Vagina (tissue), 2 donors: ENCODE measurements at regions not wholly inside any gene's neighbourhood (a gene's known extent, or its start where the extent isn't known, plus 50 kb on each side); places are given as distances from the start of the nearest gene placed in this dataset.

Source experiments
- POLR2AphosphoS5 ChIP-seq, 2 donors: sonication (generic); formaldehyde crosslinking; IDR thresholded peaks; one replicate each; pipeline ENCODE4 v1.9.0; 2017; ENCODE audit warnings: antibody characterized with exemption in 2 of 2, mild to moderate bottlenecking in 2 of 2, low read depth in 1 of 2; ENCODE audit not compliant: insufficient read depth in 1 of 2
- TF ChIP-seq, protein P1 (sequence below), 3 experiments: fragments of 450-650 bp in 2 of 3; fragments of 200-600 bp in 1 of 3; sonication (generic) in 1 of 3; IDR thresholded peaks; one replicate each; pipeline ENCODE4 v1.5.1; 2017 to 2019; ENCODE audit warnings: antibody characterized with exemption in 3 of 3, mild to moderate bottlenecking in 2 of 3, moderate library complexity in 2 of 3

GRCh38 chr14:26320886-26321285 lies 276.9 kb downstream of the NOVA1 start:
- no peak for TF ChIP-seq POLR2AphosphoS5 (IDR thresholded peaks at IDR 0.05; ENCODE audit: insufficient read depth in 1 of 2, low read depth in 1 of 2)
- TF ChIP-seq, protein P1, sequence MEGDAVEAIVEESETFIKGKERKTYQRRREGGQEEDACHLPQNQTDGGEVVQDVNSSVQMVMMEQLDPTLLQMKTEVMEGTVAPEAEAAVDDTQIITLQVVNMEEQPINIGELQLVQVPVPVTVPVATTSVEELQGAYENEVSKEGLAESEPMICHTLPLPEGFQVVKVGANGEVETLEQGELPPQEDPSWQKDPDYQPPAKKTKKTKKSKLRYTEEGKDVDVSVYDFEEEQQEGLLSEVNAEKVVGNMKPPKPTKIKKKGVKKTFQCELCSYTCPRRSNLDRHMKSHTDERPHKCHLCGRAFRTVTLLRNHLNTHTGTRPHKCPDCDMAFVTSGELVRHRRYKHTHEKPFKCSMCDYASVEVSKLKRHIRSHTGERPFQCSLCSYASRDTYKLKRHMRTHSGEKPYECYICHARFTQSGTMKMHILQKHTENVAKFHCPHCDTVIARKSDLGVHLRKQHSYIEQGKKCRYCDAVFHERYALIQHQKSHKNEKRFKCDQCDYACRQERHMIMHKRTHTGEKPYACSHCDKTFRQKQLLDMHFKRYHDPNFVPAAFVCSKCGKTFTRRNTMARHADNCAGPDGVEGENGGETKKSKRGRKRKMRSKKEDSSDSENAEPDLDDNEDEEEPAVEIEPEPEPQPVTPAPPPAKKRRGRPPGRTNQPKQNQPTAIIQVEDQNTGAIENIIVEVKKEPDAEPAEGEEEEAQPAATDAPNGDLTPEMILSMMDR (IDR thresholded peaks at IDR 0.05), result no peak
